ENCODE measurements at regions not wholly inside any gene's neighbourhood (a gene's known extent, or its start where the extent isn't known, plus 50 kb on each side); places are given as distances from the start of the nearest gene placed in this dataset.

- Histone ChIP-seq H3K9ac (ENCODE audit: low read depth, low read length) (no peak overlapping the region), H3K27me3 (ENCODE audit: control insufficient read depth, insufficient read depth, low read length) (no peaks in the 10 kb centered on the region), H3K9me3 (ENCODE audit: control insufficient read depth, insufficient read depth, low read length) (no peaks in the 10 kb centered on the region), H3K4me3 (ENCODE audit: low read depth, low read length) (no peak overlapping the region), H3K36me3 (ENCODE audit: control insufficient read depth, insufficient read depth, low read length) (no peaks in the 10 kb centered on the region), H3K4me1 (ENCODE audit: control insufficient read depth, insufficient read depth, low read length) (no peaks in the 10 kb centered on the region)
These were observed 199.1 kb upstream of the CHAC2 start for GRCh38 chr2:53568469-53568868.

- no peaks in the 10 kb centered on the region for H3K36me3 ChIP-seq (ENCODE audit: control insufficient read depth, insufficient read depth, low read length)
- no peak overlapping the region for H3K9ac ChIP-seq (ENCODE audit: low read depth, low read length)
- H3K27me3 ChIP-seq (ENCODE audit: control insufficient read depth, insufficient read depth, low read length): no peaks in the 10 kb centered on the region
- no peak overlapping the region for H3K4me3 ChIP-seq (ENCODE audit: low read depth, low read length)
- H3K4me1 ChIP-seq (ENCODE audit: control insufficient read depth, insufficient read depth, low read length): no peaks in the 10 kb centered on the region
- no peaks in the 10 kb centered on the region for H3K9me3 ChIP-seq (ENCODE audit: control insufficient read depth, insufficient read depth, low read length)
These were observed 200.5 kb upstream of the CHAC2 start for GRCh38 chr2:53567073-53567472.

- Histone ChIP-seq H3K9ac (ENCODE audit: low read depth, low read length) (no peak overlapping the region), H3K27me3 (ENCODE audit: control insufficient read depth, insufficient read depth, low read length) (no peaks in the 10 kb centered on the region), H3K4me3 (ENCODE audit: low read depth, low read length) (no peak overlapping the region), H3K36me3 (ENCODE audit: control insufficient read depth, insufficient read depth, low read length) (no peaks in the 10 kb centered on the region), H3K9me3 (ENCODE audit: control insufficient read depth, insufficient read depth, low read length) (no peaks in the 10 kb centered on the region), H3K4me1 (ENCODE audit: control insufficient read depth, insufficient read depth, low read length) (no peaks in the 10 kb centered on the region)
These were observed 205.2 kb upstream of the CHAC2 start for GRCh38 chr2:53562407-53562806.

- Histone ChIP-seq H3K4me1 (ENCODE audit: control insufficient read depth, insufficient read depth, low read length) (no peaks in the 10 kb centered on the region), H3K9me3 (ENCODE audit: control insufficient read depth, insufficient read depth, low read length) (no peaks in the 10 kb centered on the region), H3K36me3 (ENCODE audit: control insufficient read depth, insufficient read depth, low read length) (no peaks in the 10 kb centered on the region), H3K27me3 (ENCODE audit: control insufficient read depth, insufficient read depth, low read length) (no peaks in the 10 kb centered on the region), H3K9ac (ENCODE audit: low read depth, low read length) (no peak overlapping the region), H3K4me3 (ENCODE audit: low read depth, low read length) (no peak overlapping the region)
These were observed 206.4 kb upstream of the CHAC2 start for GRCh38 chr2:53561155-53561554.

GRCh38 chr2:53559302-53559966 lies 208.2 kb upstream of the CHAC2 start:
- H3K9ac ChIP-seq (ENCODE audit: low read depth, low read length): no peak overlapping the region
- no peak overlapping the region for H3K4me3 ChIP-seq (ENCODE audit: low read depth, low read length)
- no peaks in the 10 kb centered on the region for H3K27me3 ChIP-seq (ENCODE audit: control insufficient read depth, insufficient read depth, low read length)
- no peaks in the 10 kb centered on the region for H3K36me3 ChIP-seq (ENCODE audit: control insufficient read depth, insufficient read depth, low read length)
- no peaks in the 10 kb centered on the region for H3K4me1 ChIP-seq (ENCODE audit: control insufficient read depth, insufficient read depth, low read length)
- H3K9me3 ChIP-seq (ENCODE audit: control insufficient read depth, insufficient read depth, low read length): no peaks in the 10 kb centered on the region

- Histone ChIP-seq H3K4me1 (ENCODE audit: control insufficient read depth, insufficient read depth, low read length) (no peaks in the 10 kb centered on the region), H3K9me3 (ENCODE audit: control insufficient read depth, insufficient read depth, low read length) (no peaks in the 10 kb centered on the region), H3K27me3 (ENCODE audit: control insufficient read depth, insufficient read depth, low read length) (no peaks in the 10 kb centered on the region), H3K36me3 (ENCODE audit: control insufficient read depth, insufficient read depth, low read length) (no peaks in the 10 kb centered on the region), H3K4me3 (ENCODE audit: low read depth, low read length) (no peak overlapping the region), H3K9ac (ENCODE audit: low read depth, low read length) (no peak overlapping the region)
These were observed 208.7 kb upstream of the CHAC2 start for GRCh38 chr2:53558867-53559266.

- Histone ChIP-seq H3K27me3 (ENCODE audit: control insufficient read depth, insufficient read depth, low read length) (no peaks in the 10 kb centered on the region), H3K9me3 (ENCODE audit: control insufficient read depth, insufficient read depth, low read length) (no peaks in the 10 kb centered on the region), H3K36me3 (ENCODE audit: control insufficient read depth, insufficient read depth, low read length) (no peaks in the 10 kb centered on the region), H3K4me3 (ENCODE audit: low read depth, low read length) (no peak overlapping the region), H3K9ac (ENCODE audit: low read depth, low read length) (no peak overlapping the region), H3K4me1 (ENCODE audit: control insufficient read depth, insufficient read depth, low read length) (no peaks in the 10 kb centered on the region)
These were observed 218.1 kb upstream of the CHAC2 start for GRCh38 chr2:53549497-53549896.

- no peak overlapping the region for H3K4me3 ChIP-seq (ENCODE audit: low read depth, low read length)
- H3K36me3 ChIP-seq (ENCODE audit: control insufficient read depth, insufficient read depth, low read length): no peaks in the 10 kb centered on the region
- no peaks in the 10 kb centered on the region for H3K4me1 ChIP-seq (ENCODE audit: control insufficient read depth, insufficient read depth, low read length)
- H3K9me3 ChIP-seq (ENCODE audit: control insufficient read depth, insufficient read depth, low read length): no peaks in the 10 kb centered on the region
- no peaks in the 10 kb centered on the region for H3K27me3 ChIP-seq (ENCODE audit: control insufficient read depth, insufficient read depth, low read length)
- H3K9ac ChIP-seq (ENCODE audit: low read depth, low read length): no peak overlapping the region
These were observed 222.0 kb upstream of the CHAC2 start for GRCh38 chr2:53545604-53546003.

GRCh38 chr2:53544871-53545558 lies 222.6 kb upstream of the CHAC2 start:
- no peak overlapping the region for H3K9ac ChIP-seq (ENCODE audit: low read depth, low read length)
- no peaks in the 10 kb centered on the region for H3K4me1 ChIP-seq (ENCODE audit: control insufficient read depth, insufficient read depth, low read length)
- H3K36me3 ChIP-seq (ENCODE audit: control insufficient read depth, insufficient read depth, low read length): no peaks in the 10 kb centered on the region
- H3K9me3 ChIP-seq (ENCODE audit: control insufficient read depth, insufficient read depth, low read length): no peaks in the 10 kb centered on the region
- H3K4me3 ChIP-seq (ENCODE audit: low read depth, low read length): no peak overlapping the region
- no peaks in the 10 kb centered on the region for H3K27me3 ChIP-seq (ENCODE audit: control insufficient read depth, insufficient read depth, low read length)

- Histone ChIP-seq H3K36me3 (ENCODE audit: control insufficient read depth, insufficient read depth, low read length) (no peaks in the 10 kb centered on the region), H3K4me1 (ENCODE audit: control insufficient read depth, insufficient read depth, low read length) (peaks cover 5% of the 10 kb centered on the region), H3K27me3 (ENCODE audit: control insufficient read depth, insufficient read depth, low read length) (no peaks in the 10 kb centered on the region), H3K9me3 (ENCODE audit: control insufficient read depth, insufficient read depth, low read length) (no peaks in the 10 kb centered on the region), H3K4me3 (ENCODE audit: low read depth, low read length) (no peak overlapping the region), H3K9ac (ENCODE audit: low read depth, low read length) (no peak overlapping the region)
These were observed 224.5 kb upstream of the CHAC2 start for GRCh38 chr2:53543083-53543482.

- no peak overlapping the region for H3K4me3 ChIP-seq (ENCODE audit: low read depth, low read length)
- H3K9me3 ChIP-seq (ENCODE audit: control insufficient read depth, insufficient read depth, low read length): no peaks in the 10 kb centered on the region
These were observed 230.8 kb upstream of the CHAC2 start for GRCh38 chr2:53536583-53537361.

More at GRCh38 chr2:53536583-53537361, 230.8 kb upstream of the CHAC2 start:
- no peaks in the 10 kb centered on the region for H3K27me3 ChIP-seq (ENCODE audit: control insufficient read depth, insufficient read depth, low read length)
- no peak overlapping the region for H3K9ac ChIP-seq (ENCODE audit: low read depth, low read length)
- peaks cover 11% of the 10 kb centered on the region for H3K4me1 ChIP-seq (ENCODE audit: control insufficient read depth, insufficient read depth, low read length)
- no peaks in the 10 kb centered on the region for H3K36me3 ChIP-seq (ENCODE audit: control insufficient read depth, insufficient read depth, low read length)
